ENCODE measurements at regions not wholly inside any gene's neighbourhood (a gene's known extent, or its start where the extent isn't known, plus 50 kb on each side); places are given as distances from the start of the nearest gene placed in this dataset.
A peak's percentile ranks its signal among the peaks of the same experiment; 100 is the strongest.

DNA sequence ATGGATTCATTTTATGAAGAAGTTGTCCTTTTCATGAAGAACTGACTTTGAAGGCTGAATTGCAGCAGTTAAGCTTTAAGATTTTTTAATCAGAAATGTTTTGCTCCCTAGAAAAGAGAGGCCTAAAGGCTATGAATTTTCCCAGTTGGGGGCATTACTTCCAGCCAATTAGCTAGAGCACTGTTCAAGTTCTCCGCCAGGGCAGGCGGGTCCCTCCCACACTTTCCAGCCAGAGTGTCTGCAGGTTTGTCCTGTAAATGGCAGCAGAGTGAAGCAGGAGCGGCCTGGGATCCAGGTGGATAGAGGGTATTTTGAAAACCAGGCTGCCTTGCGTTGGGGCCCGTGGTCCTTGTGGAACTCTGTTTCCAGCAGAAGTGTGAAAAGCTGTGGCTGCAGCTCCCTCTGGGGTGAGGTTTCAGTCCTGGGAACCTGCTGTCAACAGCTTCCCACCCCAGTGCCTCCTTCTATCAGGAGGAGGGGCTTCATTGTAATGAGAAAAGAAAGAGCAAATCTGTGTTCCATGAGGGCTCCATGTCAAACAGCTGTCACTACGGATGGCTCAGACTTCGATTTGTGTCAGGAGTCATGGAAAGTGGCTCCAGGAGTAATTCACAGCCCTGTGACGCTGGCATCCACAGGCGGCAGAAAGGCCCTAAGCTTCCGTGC is 210.7 kb upstream of the TMEM132C start:
- Histone ChIP-seq H3K4me3 (ENCODE audit: low read depth, low read length) (no peak overlapping the region), H3K27ac (no peak overlapping the region), H3K27me3 (replicated peaks) (no peaks in the 10 kb centered on the region), H3K36me3 (replicated peaks) (no peaks in the 10 kb centered on the region)
- no peak for DNase-seq
- TF ChIP-seq, protein P1, sequence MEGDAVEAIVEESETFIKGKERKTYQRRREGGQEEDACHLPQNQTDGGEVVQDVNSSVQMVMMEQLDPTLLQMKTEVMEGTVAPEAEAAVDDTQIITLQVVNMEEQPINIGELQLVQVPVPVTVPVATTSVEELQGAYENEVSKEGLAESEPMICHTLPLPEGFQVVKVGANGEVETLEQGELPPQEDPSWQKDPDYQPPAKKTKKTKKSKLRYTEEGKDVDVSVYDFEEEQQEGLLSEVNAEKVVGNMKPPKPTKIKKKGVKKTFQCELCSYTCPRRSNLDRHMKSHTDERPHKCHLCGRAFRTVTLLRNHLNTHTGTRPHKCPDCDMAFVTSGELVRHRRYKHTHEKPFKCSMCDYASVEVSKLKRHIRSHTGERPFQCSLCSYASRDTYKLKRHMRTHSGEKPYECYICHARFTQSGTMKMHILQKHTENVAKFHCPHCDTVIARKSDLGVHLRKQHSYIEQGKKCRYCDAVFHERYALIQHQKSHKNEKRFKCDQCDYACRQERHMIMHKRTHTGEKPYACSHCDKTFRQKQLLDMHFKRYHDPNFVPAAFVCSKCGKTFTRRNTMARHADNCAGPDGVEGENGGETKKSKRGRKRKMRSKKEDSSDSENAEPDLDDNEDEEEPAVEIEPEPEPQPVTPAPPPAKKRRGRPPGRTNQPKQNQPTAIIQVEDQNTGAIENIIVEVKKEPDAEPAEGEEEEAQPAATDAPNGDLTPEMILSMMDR (IDR thresholded peaks at IDR 0.05; ENCODE audit: low read depth, low read length, missing control alignments) = no peak
- in situ Hi-C loops (cut with HindIII; ENCODE audit: low pct_ligation_motif_present, low sequenced_read_pairs) = no loop called here

DNA sequence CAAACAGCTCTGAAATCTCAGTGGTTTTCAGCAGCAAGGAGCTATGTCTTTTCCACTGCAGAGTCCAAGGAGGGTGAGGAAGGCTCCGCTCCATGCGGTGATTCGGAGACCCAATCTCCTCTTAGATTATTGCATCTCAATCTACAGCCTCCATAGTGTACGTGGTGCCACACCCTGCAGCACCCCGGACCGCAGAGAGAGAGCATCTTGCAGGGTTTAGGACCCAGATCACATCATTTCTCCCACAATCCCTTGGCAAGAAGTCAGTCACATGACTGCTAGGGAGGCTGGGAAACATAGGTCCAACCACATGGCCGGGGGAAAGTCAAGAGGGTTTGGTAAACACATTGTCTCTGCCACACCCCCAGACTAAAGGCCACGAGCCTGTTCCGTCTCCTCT is 209.4 kb upstream of the TMEM132C start:
- TF ChIP-seq, protein P1 (IDR thresholded peaks at IDR 0.05; ENCODE audit: low read depth, low read length, missing control alignments) = no peak
- H3K4me3 ChIP-seq (ENCODE audit: low read depth, low read length) = no peak overlapping the region
- DNase-seq = no peak
- in situ Hi-C loops (cut with HindIII; ENCODE audit: low pct_ligation_motif_present, low sequenced_read_pairs) = no loop called here
- no peaks in the 10 kb centered on the region for H3K27me3 ChIP-seq (replicated peaks)
- no peaks in the 10 kb centered on the region for H3K36me3 ChIP-seq (replicated peaks)
- no peak overlapping the region for H3K27ac ChIP-seq

DNA sequence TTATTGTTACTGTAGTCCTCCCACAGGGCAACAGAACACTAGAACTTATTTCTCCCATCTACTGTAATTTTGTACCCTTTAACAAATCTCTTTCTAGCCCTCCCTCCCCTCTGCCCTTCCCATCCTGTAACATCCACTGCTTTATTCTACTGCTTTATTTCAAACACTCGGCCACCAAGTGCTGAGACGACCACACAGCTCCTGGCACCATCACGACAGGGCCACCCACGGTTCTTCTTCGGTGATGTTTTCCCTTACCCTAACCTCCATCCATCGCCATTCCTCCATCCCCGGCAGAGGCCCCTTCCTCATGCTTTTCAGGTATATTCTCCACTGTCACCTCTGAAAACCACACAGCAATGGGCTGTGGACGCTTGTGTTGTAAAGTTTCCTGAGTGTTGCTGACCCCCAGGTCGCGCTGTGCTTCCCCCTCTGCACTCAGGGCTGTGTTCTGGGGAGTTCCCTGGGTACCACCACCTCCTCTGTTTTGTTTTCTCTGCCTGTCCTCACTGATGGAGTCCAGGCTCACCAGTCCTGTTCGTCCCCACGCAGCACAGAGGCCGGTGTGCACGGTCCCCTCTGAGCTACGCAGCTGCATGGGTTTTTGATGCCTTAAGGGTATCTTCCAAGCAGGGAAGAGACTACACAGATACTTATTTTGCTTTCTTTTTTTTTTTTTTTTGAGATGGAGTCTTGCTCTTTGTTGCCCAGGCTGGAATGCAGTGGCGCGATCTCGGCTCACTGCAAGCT is 207.2 kb upstream of the TMEM132C start:
- Histone ChIP-seq H3K27me3 (replicated peaks) (no peaks in the 10 kb centered on the region), H3K27ac (no peak overlapping the region), H3K36me3 (replicated peaks) (no peaks in the 10 kb centered on the region), H3K4me3 (ENCODE audit: low read depth, low read length) (no peak overlapping the region)
- in situ Hi-C loops (cut with HindIII; ENCODE audit: low pct_ligation_motif_present, low sequenced_read_pairs) = no loop called here
- TF ChIP-seq, protein P1 (IDR thresholded peaks at IDR 0.05; ENCODE audit: low read depth, low read length, missing control alignments) = no peak
- DNase-seq = no peak

DNA sequence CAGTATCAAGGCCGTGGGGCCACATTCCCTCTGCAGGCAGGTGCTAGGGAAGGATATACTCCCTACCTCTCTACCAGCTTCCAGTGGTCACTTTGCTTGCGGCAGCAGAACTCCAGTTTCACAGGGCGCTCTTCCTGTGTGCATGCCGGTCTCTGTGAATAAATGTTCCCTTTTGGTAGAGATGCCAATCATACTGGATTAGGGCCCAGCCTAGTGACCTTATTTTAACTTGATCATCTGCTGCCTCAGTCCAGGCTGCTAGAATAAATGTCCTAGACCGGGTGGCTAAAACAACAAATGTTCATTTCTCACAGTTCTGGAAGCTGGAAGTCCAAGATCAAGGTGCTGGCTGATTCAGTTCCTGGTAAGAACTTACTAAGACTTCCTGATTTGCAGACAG is 198.8 kb upstream of the TMEM132C start:
- in situ Hi-C loops (cut with HindIII; ENCODE audit: low pct_ligation_motif_present, low sequenced_read_pairs) = no loop called here
- TF ChIP-seq, protein P1 (IDR thresholded peaks at IDR 0.05; ENCODE audit: low read depth, low read length, missing control alignments) = no peak
- Histone ChIP-seq H3K27ac (no peak overlapping the region), H3K27me3 (replicated peaks) (no peaks in the 10 kb centered on the region), H3K4me3 (ENCODE audit: low read depth, low read length) (no peak overlapping the region), H3K36me3 (replicated peaks) (no peaks in the 10 kb centered on the region)
- peak; percentile 21 for DNase-seq

DNA sequence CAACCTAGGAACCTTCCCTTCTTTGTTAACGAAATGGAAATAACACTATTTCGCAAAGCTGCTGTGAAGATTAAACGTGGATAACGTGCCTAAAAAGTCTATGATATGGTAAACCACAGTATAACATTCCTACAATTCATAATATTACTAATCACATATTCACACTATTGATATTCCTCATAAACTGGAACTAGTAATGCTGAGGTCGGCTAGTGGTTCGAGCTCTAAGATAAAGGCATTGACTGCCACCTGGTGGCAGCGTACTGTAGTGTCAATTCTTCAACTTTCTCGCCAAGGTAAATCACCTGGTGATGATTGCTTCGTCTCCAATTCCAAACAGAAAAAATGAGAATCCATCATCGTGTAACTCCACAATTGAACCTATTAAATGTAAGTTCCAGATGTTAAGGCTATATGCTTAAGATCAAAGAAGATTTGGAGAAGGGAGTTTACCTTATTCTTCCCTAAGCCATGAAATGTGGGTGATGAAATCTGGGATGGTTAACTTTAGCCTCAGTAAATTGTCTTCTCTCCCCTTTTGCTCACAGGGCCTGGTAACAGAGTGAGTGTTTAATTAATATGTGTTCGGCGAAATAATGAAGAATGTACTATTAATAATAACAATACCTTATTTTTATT is 197.5 kb upstream of the TMEM132C start:
- DNase-seq = peak; percentile 59
- TF ChIP-seq, protein P1 (IDR thresholded peaks at IDR 0.05; ENCODE audit: low read depth, low read length, missing control alignments) = peak; percentile 81
- H3K36me3 ChIP-seq (replicated peaks) = no peaks in the 10 kb centered on the region
- no peaks in the 10 kb centered on the region for H3K27me3 ChIP-seq (replicated peaks)
- in situ Hi-C loops (cut with HindIII; ENCODE audit: low pct_ligation_motif_present, low sequenced_read_pairs) = no loop called here
- no peak overlapping the region for H3K27ac ChIP-seq
- H3K4me3 ChIP-seq (ENCODE audit: low read depth, low read length) = no peak overlapping the region
